PC-9 (cell line): ENCODE measurements at regions not wholly inside any gene's neighbourhood (a gene's known extent, or its start where the extent isn't known, plus 50 kb on each side); places are given as distances from the start of the nearest gene placed in this dataset.

Experiments used
- BruUV-seq: library from RNA; stranded (reverse); fragments of 400-500 nt; replicated peaks from 2 replicates; lab custom pipeline; 2021; lab: Mats Ljungman, UMichigan
- CTCF ChIA-PET: fragments of 300-600 bp; sonication (Branson Sonifier 250); formaldehyde crosslinking; loops from one replicate; lab custom pipeline; 2022; ENCODE audit warnings: antibody characterized with exemption; lab: Charles Lee
- POLR2A ChIA-PET: fragments of 300-600 bp; sonication (Branson Sonifier 250); formaldehyde crosslinking; loops from one replicate; lab custom pipeline; 2022; ENCODE audit warnings: antibody characterized with exemption; ENCODE audit not compliant: unreplicated experiment; lab: Charles Lee
- DNase-seq, 2 experiments: peaks; one replicate each; pipeline versions ENCODE4 v3.0.0 to v3.0.0-alpha.2; 2015 to 2022; ENCODE audit warnings: mixed read lengths in 1 of 2
- H2AFZ ChIP-seq: fragments of 200-600 bp; sonication (generic); 2 replicates; pipeline ENCODE4 v1.8.1; 2017; ENCODE audit warnings: antibody characterized with exemption
- H3F3A ChIP-seq: fragments of 200-600 bp; sonication (generic); 2 replicates; pipeline ENCODE4 v1.8.1; 2017; ENCODE audit warnings: antibody characterized with exemption, mild to moderate bottlenecking, low read depth; ENCODE audit not compliant: insufficient read depth
- H3K27ac ChIP-seq: fragments of 200-600 bp; sonication (generic); 2 replicates; pipeline ENCODE4 v1.6.1; 2016; ENCODE audit warnings: mixed run types
- H3K27me3 ChIP-seq: fragments of 200-600 bp; sonication (generic); 2 replicates; pipeline ENCODE4 v1.6.1; 2016; ENCODE audit warnings: low read depth, mixed run types; ENCODE audit not compliant: insufficient read depth
- H3K36me3 ChIP-seq: fragments of 200-600 bp; sonication (generic); 2 replicates; pipeline ENCODE4 v1.6.1; 2016; ENCODE audit warnings: low read depth, mixed run types
- H3K4me1 ChIP-seq: fragments of 200-600 bp; sonication (generic); replicated peaks from 2 replicates; pipeline ENCODE4 v1.6.1; 2016; ENCODE audit warnings: mixed run types; ENCODE audit not compliant: insufficient read depth
- H3K4me2 ChIP-seq: fragments of 200-600 bp; sonication (generic); 2 replicates; pipeline ENCODE4 v1.6.1; 2017; ENCODE audit warnings: mixed run types
- H3K4me3 ChIP-seq: fragments of 200-600 bp; sonication (generic); 2 replicates; pipeline ENCODE4 v1.6.1; 2016; ENCODE audit warnings: mixed run types
- H3K79me2 ChIP-seq: fragments of 200-600 bp; sonication (generic); 2 replicates; pipeline ENCODE4 v1.6.1; 2017; ENCODE audit warnings: low read depth, mixed run types
- H3K9me2 ChIP-seq: fragments of 200-600 bp; sonication (generic); 2 replicates; pipeline ENCODE4 v1.8.1; 2017; ENCODE audit warnings: mild to moderate bottlenecking; ENCODE audit not compliant: insufficient read depth
- H3K9me3 ChIP-seq: fragments of 200-600 bp; sonication (generic); 2 replicates; pipeline ENCODE4 v1.8.1; 2016; ENCODE audit warnings: low read depth; ENCODE audit not compliant: insufficient read depth
- H4K20me1 ChIP-seq: fragments of 200-600 bp; sonication (generic); 2 replicates; pipeline ENCODE4 v1.8.1; 2017; ENCODE audit not compliant: insufficient read depth
- CTCF ChIP-seq: fragments of 200-600 bp; sonication (generic); conservative IDR thresholded peaks from 2 replicates; pipeline ENCODE4 v1.6.1; 2017; ENCODE audit warnings: mixed run types, antibody characterized with exemption, mild to moderate bottlenecking, moderate library complexity
- EZH2 ChIP-seq: fragments of 200-600 bp; sonication (generic); IDR thresholded peaks from 2 replicates; pipeline ENCODE4 v1.8.0; 2017; ENCODE audit warnings: antibody characterized with exemption, low read depth
- intact Hi-C: fragments of 100-400 bp; cut with micrococcal nuclease; formaldehyde crosslinking; loops from one replicate; pipeline ENCODE4 v1.10.0; 2022; ENCODE audit not compliant: unreplicated experiment

GRCh38 chr20:63138855-63139341 lies 77.0 kb downstream of the YTHDF1 start:
- Histone ChIP-seq H3K27me3 (peaks cover 86% of the 10 kb centered on the region), H4K20me1 (no peaks in the 10 kb centered on the region), H3K27ac (no peak overlapping the region), H3K9me2 (no peaks in the 10 kb centered on the region), H3K4me2 (no peak overlapping the region), H3K79me2 (no peaks in the 10 kb centered on the region), H2AFZ (no peak overlapping the region), H3F3A (no peaks in the 10 kb centered on the region), H3K4me1 (no peaks in the 10 kb centered on the region), H3K4me3 (no peak overlapping the region), H3K36me3 (no peaks in the 10 kb centered on the region), H3K9me3 (no peaks in the 10 kb centered on the region)
- DNase-seq = no peak
- no TSS peak for BruUV-seq
- ChIA-PET CTCF (no interaction called here), POLR2A (no interaction called here)
- TF ChIP-seq CTCF = no peak
- no peak for TF ChIP-seq EZH2
- intact Hi-C loops = no loop called here

- POLR2A ChIA-PET = no interaction called here
- H3K4me2 ChIP-seq = no peak overlapping the region
Measured at GRCh38 chr20:63137851-63138415, 78.0 kb downstream of the YTHDF1 start.

GRCh38 chr20:63136296-63136695 lies 79.6 kb downstream of the YTHDF1 start:
- Histone ChIP-seq H3K4me1 (no peaks in the 10 kb centered on the region), H3K36me3 (no peaks in the 10 kb centered on the region), H4K20me1 (no peaks in the 10 kb centered on the region), H3K9me3 (no peaks in the 10 kb centered on the region), H3K79me2 (no peaks in the 10 kb centered on the region), H3K4me2 (no peak overlapping the region), H3K27ac (no peak overlapping the region), H3F3A (no peaks in the 10 kb centered on the region), H2AFZ (no peak overlapping the region), H3K9me2 (no peaks in the 10 kb centered on the region), H3K27me3 (peaks cover 86% of the 10 kb centered on the region), H3K4me3 (no peak overlapping the region)
- ChIA-PET POLR2A (no interaction called here), CTCF (no interaction called here)
- DNase-seq = no peak
- intact Hi-C loops = no loop called here
- TF ChIP-seq CTCF (no peak), EZH2 (no peak)
- BruUV-seq = no TSS peak

More at GRCh38 chr20:63137851-63138415, 78.0 kb downstream of the YTHDF1 start:
- no peak for DNase-seq
- no TSS peak for BruUV-seq
- H3K4me3 ChIP-seq = no peak overlapping the region
- H3K9me3 ChIP-seq = no peaks in the 10 kb centered on the region
- H3K27me3 ChIP-seq = peaks cover 86% of the 10 kb centered on the region
- TF ChIP-seq EZH2 = no peak
- no peak for TF ChIP-seq CTCF
- H3F3A ChIP-seq = no peaks in the 10 kb centered on the region
- no peaks in the 10 kb centered on the region for H3K36me3 ChIP-seq
- H3K27ac ChIP-seq = no peak overlapping the region
- intact Hi-C loops = no loop called here
- H3K79me2 ChIP-seq = no peaks in the 10 kb centered on the region
- H3K4me1 ChIP-seq = no peaks in the 10 kb centered on the region
- H2AFZ ChIP-seq = no peak overlapping the region
- CTCF ChIA-PET = no interaction called here
- H4K20me1 ChIP-seq = no peaks in the 10 kb centered on the region
- H3K9me2 ChIP-seq = no peaks in the 10 kb centered on the region
